ENCODE measurements at regions not wholly inside any gene's neighbourhood (a gene's known extent, or its start where the extent isn't known, plus 50 kb on each side); places are given as distances from the start of the nearest gene placed in this dataset.

- H3K4me3 ChIP-seq (ENCODE audit: low read length in 3 of 3), result no peak overlapping the region
- no peaks in the 10 kb centered on the region for H3K27me3 ChIP-seq (ENCODE audit: control insufficient read depth, insufficient read depth, low read length)
- no peaks in the 10 kb centered on the region for H3K4me1 ChIP-seq (ENCODE audit: control insufficient read depth in 2 of 3, insufficient read depth in 2 of 3, low read depth in 1 of 3, low read length in 3 of 3)
- H3K9ac ChIP-seq (ENCODE audit: low read length in 3 of 3), result no peak overlapping the region
- DNase-seq (no peak), FAIRE-seq (no peak)
- no peak for TF ChIP-seq CTCF (IDR thresholded peaks at IDR 0.05; ENCODE audit: borderline replicate concordance, extremely low read depth, insufficient read depth)
- H3K9me3 ChIP-seq (ENCODE audit: control insufficient read depth in 2 of 3, insufficient read depth in 1 of 3, low read length in 3 of 3), result no peaks in the 10 kb centered on the region
- intact Hi-C loops (cut with DNase I), result no loop called here
- H3K27ac ChIP-seq (ENCODE audit: low read depth in 2 of 2, low read length in 2 of 2), result no peak overlapping the region
- no peaks in the 10 kb centered on the region for H3K36me3 ChIP-seq (ENCODE audit: control insufficient read depth in 2 of 3, insufficient read depth in 3 of 3, low read length in 3 of 3)
Measured at GRCh38 chr1:84090447-84091245, 53.4 kb upstream of the PRKACB start.

DNA sequence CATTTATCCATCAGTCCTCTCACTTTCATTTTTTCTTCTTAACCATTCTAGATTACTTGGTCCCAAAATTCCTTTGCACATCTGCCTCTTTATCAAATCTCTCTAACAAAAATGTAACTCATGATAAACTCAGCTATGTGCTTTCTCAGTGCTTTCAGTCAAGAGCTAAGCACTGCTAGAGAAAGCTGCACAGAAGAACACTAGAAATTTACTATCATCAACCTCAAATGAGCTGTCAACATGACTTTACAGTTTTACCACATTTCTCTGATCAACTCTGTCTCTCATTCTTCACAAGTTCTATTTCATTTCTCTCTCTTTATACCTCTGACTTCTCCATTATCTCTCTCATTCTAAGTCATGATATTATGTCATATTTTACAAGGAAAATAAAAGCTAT, 54.2 kb upstream of the PRKACB start:
- DNase-seq (no peak), FAIRE-seq (no peak)
- H3K36me3 ChIP-seq (ENCODE audit: control insufficient read depth in 2 of 3, insufficient read depth in 3 of 3, low read length in 3 of 3), result no peaks in the 10 kb centered on the region
- no peak overlapping the region for H3K27ac ChIP-seq (ENCODE audit: low read depth in 2 of 2, low read length in 2 of 2)
- H3K9me3 ChIP-seq (ENCODE audit: control insufficient read depth in 2 of 3, insufficient read depth in 1 of 3, low read length in 3 of 3), result no peaks in the 10 kb centered on the region
- no peaks in the 10 kb centered on the region for H3K27me3 ChIP-seq (ENCODE audit: control insufficient read depth, insufficient read depth, low read length)
- TF ChIP-seq CTCF (IDR thresholded peaks at IDR 0.05; ENCODE audit: borderline replicate concordance, extremely low read depth, insufficient read depth), result no peak
- H3K4me1 ChIP-seq (ENCODE audit: control insufficient read depth in 2 of 3, insufficient read depth in 2 of 3, low read depth in 1 of 3, low read length in 3 of 3), result no peaks in the 10 kb centered on the region
- H3K9ac ChIP-seq (ENCODE audit: low read length in 3 of 3), result no peak overlapping the region
- no peak overlapping the region for H3K4me3 ChIP-seq (ENCODE audit: low read length in 3 of 3)
- intact Hi-C loops (cut with DNase I), result no loop called here

DNA sequence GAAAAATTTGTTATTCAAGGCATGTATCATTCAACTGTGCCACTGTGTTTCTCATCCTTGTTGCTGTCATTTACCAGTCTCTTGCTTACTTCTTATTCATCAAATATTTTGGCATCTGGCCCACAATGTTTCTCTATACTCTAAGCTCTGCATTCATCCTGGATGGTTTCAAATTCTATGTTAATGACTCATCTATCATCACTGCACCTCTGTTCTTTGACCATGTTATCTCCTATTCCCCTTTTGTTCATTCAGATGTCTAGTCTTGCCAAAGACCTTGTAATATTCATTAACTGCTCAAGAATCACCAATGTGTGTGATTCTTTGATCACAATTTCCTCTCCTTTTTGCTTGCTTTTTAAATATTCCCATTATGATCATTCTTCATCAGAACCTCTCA, 54.6 kb upstream of the PRKACB start:
- Histone ChIP-seq H3K27me3 (ENCODE audit: control insufficient read depth, insufficient read depth, low read length) (no peaks in the 10 kb centered on the region), H3K36me3 (ENCODE audit: control insufficient read depth in 2 of 3, insufficient read depth in 3 of 3, low read length in 3 of 3) (no peaks in the 10 kb centered on the region), H3K4me3 (ENCODE audit: low read length in 3 of 3) (no peak overlapping the region), H3K4me1 (ENCODE audit: control insufficient read depth in 2 of 3, insufficient read depth in 2 of 3, low read depth in 1 of 3, low read length in 3 of 3) (no peaks in the 10 kb centered on the region), H3K9me3 (ENCODE audit: control insufficient read depth in 2 of 3, insufficient read depth in 1 of 3, low read length in 3 of 3) (no peaks in the 10 kb centered on the region), H3K9ac (ENCODE audit: low read length in 3 of 3) (no peak overlapping the region), H3K27ac (ENCODE audit: low read depth in 2 of 2, low read length in 2 of 2) (no peak overlapping the region)
- intact Hi-C loops (cut with DNase I), result no loop called here
- DNase-seq (no peak), FAIRE-seq (no peak)
- TF ChIP-seq CTCF (IDR thresholded peaks at IDR 0.05; ENCODE audit: borderline replicate concordance, extremely low read depth, insufficient read depth), result no peak

GRCh38 chr1:84086616-84087015, 57.5 kb upstream of the PRKACB start:
- H3K9ac ChIP-seq (ENCODE audit: low read length in 3 of 3), result no peak overlapping the region
- H3K9me3 ChIP-seq (ENCODE audit: control insufficient read depth in 2 of 3, insufficient read depth in 1 of 3, low read length in 3 of 3), result no peaks in the 10 kb centered on the region
- H3K27me3 ChIP-seq (ENCODE audit: control insufficient read depth, insufficient read depth, low read length), result no peaks in the 10 kb centered on the region
- intact Hi-C loops (cut with DNase I), result no loop called here
- H3K36me3 ChIP-seq (ENCODE audit: control insufficient read depth in 2 of 3, insufficient read depth in 3 of 3, low read length in 3 of 3), result no peaks in the 10 kb centered on the region
- no peaks in the 10 kb centered on the region for H3K4me1 ChIP-seq (ENCODE audit: control insufficient read depth in 2 of 3, insufficient read depth in 2 of 3, low read depth in 1 of 3, low read length in 3 of 3)
- no peak overlapping the region for H3K4me3 ChIP-seq (ENCODE audit: low read length in 3 of 3)
- no peak for FAIRE-seq
- no peak overlapping the region for H3K27ac ChIP-seq (ENCODE audit: low read depth in 2 of 2, low read length in 2 of 2)
- peak in 1 of 5 donors; percentile 51 for DNase-seq
- no peak for TF ChIP-seq CTCF (IDR thresholded peaks at IDR 0.05; ENCODE audit: borderline replicate concordance, extremely low read depth, insufficient read depth)

Data from kidney (tissue), 13 donors.